Loucy (cell line): ENCODE measurements at regions not wholly inside any gene's neighbourhood (a gene's known extent, or its start where the extent isn't known, plus 50 kb on each side); places are given as distances from the start of the nearest gene placed in this dataset.

Experiments used
- H2AFZ ChIP-seq: fragments of 200-600 bp; sonication (generic); 2 replicates; pipeline ENCODE4 v1.6.0; 2016; ENCODE audit warnings: antibody characterized with exemption, mild to moderate bottlenecking, low read length, moderate library complexity
- H3F3A ChIP-seq: fragments of 200-600 bp; 2 replicates; pipeline ENCODE4 v1.6.0; 2016; ENCODE audit warnings: antibody characterized with exemption, low read depth, mild to moderate bottlenecking
- H3K27me3 ChIP-seq: fragments of 200-600 bp; sonication (generic); 2 replicates; pipeline ENCODE4 v1.6.1; 2014; ENCODE audit warnings: low read length, mild to moderate bottlenecking; ENCODE audit not compliant: insufficient read depth, poor library complexity, severe bottlenecking
- H3K36me3 ChIP-seq: fragments of 200-600 bp; sonication (generic); 2 replicates; pipeline ENCODE4 v1.6.1; 2016; ENCODE audit warnings: low read length; ENCODE audit not compliant: insufficient read depth
- H3K4me1 ChIP-seq: fragments of 200-600 bp; sonication (generic); 2 replicates; pipeline ENCODE4 v1.5.1; 2014; ENCODE audit warnings: low read length, mild to moderate bottlenecking; ENCODE audit not compliant: insufficient read depth, poor library complexity, severe bottlenecking
- H3K4me2 ChIP-seq: fragments of 200-600 bp; sonication (generic); 2 replicates; pipeline ENCODE4 v1.6.0; 2014; ENCODE audit warnings: antibody characterized with exemption, low read length, low read depth, mild to moderate bottlenecking; ENCODE audit not compliant: poor library complexity, severe bottlenecking
- H3K4me3 ChIP-seq: fragments of 200-600 bp; sonication (generic); 2 replicates; pipeline ENCODE4 v1.5.1; 2014; ENCODE audit warnings: low read length, mild to moderate bottlenecking, mixed read lengths; ENCODE audit not compliant: poor library complexity, severe bottlenecking
- H3K79me2 ChIP-seq: fragments of 200-600 bp; sonication (generic); 2 replicates; pipeline ENCODE4 v1.6.1; 2014; ENCODE audit warnings: low read length; ENCODE audit not compliant: insufficient read depth
- H3K9ac ChIP-seq: fragments of 200-600 bp; sonication (generic); 2 replicates; pipeline ENCODE4 v1.6.0; 2014; ENCODE audit warnings: mild to moderate bottlenecking, low read depth, low read length, moderate library complexity; ENCODE audit not compliant: poor library complexity, severe bottlenecking
- H3K9me2 ChIP-seq: fragments of 200-600 bp; sonication (generic); replicated peaks from 2 replicates; pipeline ENCODE4 v1.6.1; 2016; ENCODE audit warnings: low read depth, low read length, mixed read lengths
- H3K9me3 ChIP-seq: fragments of 200-600 bp; sonication (generic); 2 replicates; pipeline ENCODE4 v1.6.1; 2014; ENCODE audit warnings: mild to moderate bottlenecking, antibody characterized with exemption, low read length, low read depth; ENCODE audit not compliant: insufficient read depth
- H4K20me1 ChIP-seq: fragments of 200-600 bp; sonication (generic); 2 replicates; pipeline ENCODE4 v1.6.0; 2014; ENCODE audit warnings: antibody characterized with exemption, low read length, mild to moderate bottlenecking; ENCODE audit not compliant: insufficient read depth, poor library complexity, severe bottlenecking
- CTCF ChIP-seq: fragments of 200-600 bp; sonication (generic); conservative IDR thresholded peaks from 2 replicates; pipeline ENCODE4 v1.5.1; 2014; ENCODE audit warnings: mild to moderate bottlenecking, antibody characterized with exemption, low read length
- EZH2phosphoT487 ChIP-seq: fragments of 200-600 bp; IDR thresholded peaks from 2 replicates; pipeline ENCODE4 v1.6.1; 2018; ENCODE audit warnings: antibody characterized with exemption, mild to moderate bottlenecking, moderate library complexity, borderline replicate concordance

GRCh38 chr4:122218762-122219161, 66.6 kb downstream of the BLTP1 start:
- Histone ChIP-seq H3F3A (no peaks in the 10 kb centered on the region), H3K9me3 (no peaks in the 10 kb centered on the region), H3K4me1 (no peaks in the 10 kb centered on the region), H2AFZ (no peak overlapping the region), H3K36me3 (peaks cover 20% of the 10 kb centered on the region; the same call in 1 of the 2 replicates), H3K9me2 (no peaks in the 10 kb centered on the region), H3K27me3 (no peaks in the 10 kb centered on the region), H3K4me2 (no peak overlapping the region), H3K4me3 (no peak overlapping the region), H4K20me1 (no peaks in the 10 kb centered on the region), H3K79me2 (no peaks in the 10 kb centered on the region), H3K9ac (no peak overlapping the region)
- TF ChIP-seq CTCF (peak; percentile 57), EZH2phosphoT487 (no peak)

GRCh38 chr4:122219356-122219755, 67.2 kb downstream of the BLTP1 start:
- Histone ChIP-seq H3K4me2 (no peak overlapping the region), H3K4me1 (no peaks in the 10 kb centered on the region), H3K36me3 (peaks cover 22% of the 10 kb centered on the region; the same call in 1 of the 2 replicates), H3K9ac (no peak overlapping the region), H3K9me2 (no peaks in the 10 kb centered on the region), H3K79me2 (no peaks in the 10 kb centered on the region), H3K9me3 (no peaks in the 10 kb centered on the region), H3K4me3 (no peak overlapping the region), H3F3A (no peaks in the 10 kb centered on the region), H2AFZ (no peak overlapping the region), H3K27me3 (no peaks in the 10 kb centered on the region), H4K20me1 (no peaks in the 10 kb centered on the region)
- no peak for TF ChIP-seq EZH2phosphoT487
- TF ChIP-seq CTCF, result no peak

GRCh38 chr4:122221322-122221721, 69.2 kb downstream of the BLTP1 start:
- no peaks in the 10 kb centered on the region for H4K20me1 ChIP-seq
- H3F3A ChIP-seq, result no peaks in the 10 kb centered on the region
- H3K27me3 ChIP-seq, result no peaks in the 10 kb centered on the region

More at GRCh38 chr4:122221322-122221721, 69.2 kb downstream of the BLTP1 start:
- Histone ChIP-seq H3K79me2 (no peaks in the 10 kb centered on the region), H3K9me3 (no peaks in the 10 kb centered on the region), H3K9me2 (no peaks in the 10 kb centered on the region), H3K4me3 (no peak overlapping the region), H3K36me3 (peaks cover 29% of the 10 kb centered on the region; the same call in 1 of the 2 replicates), H3K4me1 (no peaks in the 10 kb centered on the region), H3K4me2 (no peak overlapping the region), H2AFZ (no peak overlapping the region), H3K9ac (no peak overlapping the region)
- no peak for TF ChIP-seq EZH2phosphoT487
- no peak for TF ChIP-seq CTCF
